ENCODE measurements at regions not wholly inside any gene's neighbourhood (a gene's known extent, or its start where the extent isn't known, plus 50 kb on each side); places are given as distances from the start of the nearest gene placed in this dataset.

DNA sequence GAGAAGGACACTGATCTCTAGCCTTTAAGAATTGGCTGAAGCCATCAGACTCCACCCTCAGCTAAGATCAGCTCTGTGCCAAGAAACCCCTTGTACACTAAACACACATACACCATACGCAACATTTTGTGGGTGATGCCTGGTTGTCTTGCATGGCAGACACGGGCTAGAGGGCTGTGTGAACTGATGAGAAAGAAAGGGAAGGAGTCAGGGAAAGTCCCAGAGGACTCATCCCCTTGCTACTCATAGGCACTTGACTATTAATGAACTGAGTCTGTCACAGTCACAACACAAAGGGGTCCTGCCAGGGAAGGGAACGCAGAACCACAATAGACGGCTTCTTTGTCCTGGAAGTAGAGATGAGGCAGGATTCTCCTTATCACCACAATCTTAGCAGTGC, 80.8 kb downstream of the EMP1 start:
- TF ChIP-seq, protein P1, sequence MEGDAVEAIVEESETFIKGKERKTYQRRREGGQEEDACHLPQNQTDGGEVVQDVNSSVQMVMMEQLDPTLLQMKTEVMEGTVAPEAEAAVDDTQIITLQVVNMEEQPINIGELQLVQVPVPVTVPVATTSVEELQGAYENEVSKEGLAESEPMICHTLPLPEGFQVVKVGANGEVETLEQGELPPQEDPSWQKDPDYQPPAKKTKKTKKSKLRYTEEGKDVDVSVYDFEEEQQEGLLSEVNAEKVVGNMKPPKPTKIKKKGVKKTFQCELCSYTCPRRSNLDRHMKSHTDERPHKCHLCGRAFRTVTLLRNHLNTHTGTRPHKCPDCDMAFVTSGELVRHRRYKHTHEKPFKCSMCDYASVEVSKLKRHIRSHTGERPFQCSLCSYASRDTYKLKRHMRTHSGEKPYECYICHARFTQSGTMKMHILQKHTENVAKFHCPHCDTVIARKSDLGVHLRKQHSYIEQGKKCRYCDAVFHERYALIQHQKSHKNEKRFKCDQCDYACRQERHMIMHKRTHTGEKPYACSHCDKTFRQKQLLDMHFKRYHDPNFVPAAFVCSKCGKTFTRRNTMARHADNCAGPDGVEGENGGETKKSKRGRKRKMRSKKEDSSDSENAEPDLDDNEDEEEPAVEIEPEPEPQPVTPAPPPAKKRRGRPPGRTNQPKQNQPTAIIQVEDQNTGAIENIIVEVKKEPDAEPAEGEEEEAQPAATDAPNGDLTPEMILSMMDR (IDR thresholded peaks at IDR 0.05): no peak
- no peak for TF ChIP-seq POLR2AphosphoS5 (IDR thresholded peaks at IDR 0.05)
